ENCODE measurements at regions not wholly inside any gene's neighbourhood (a gene's known extent, or its start where the extent isn't known, plus 50 kb on each side); places are given as distances from the start of the nearest gene placed in this dataset.

- POLR2A ChIA-PET = no interaction called here
- Histone ChIP-seq H3K79me2 (ENCODE audit: control insufficient read depth, insufficient read depth, low read length) (no peaks in the 10 kb centered on the region), H3K27ac (ENCODE audit: low read length in 2 of 2) (no peak overlapping the region), H3K9me3 (ENCODE audit: control extremely low read depth in 1 of 3, control insufficient read depth in 2 of 3, insufficient read depth in 1 of 3, low read length in 2 of 3) (no peaks in the 10 kb centered on the region), H3K36me3 (replicated peaks in 1 of 2; ENCODE audit: control extremely low read depth in 1 of 2, control insufficient read depth in 1 of 2, extremely low read depth in 1 of 2, insufficient read depth in 2 of 2, low read length in 1 of 2) (no peaks in the 10 kb centered on the region), H2AFZ (ENCODE audit: insufficient read depth, low read depth, low read length, poor library complexity, severe bottlenecking) (no peak overlapping the region), H3K9ac (ENCODE audit: low read length) (no peak overlapping the region), H3K4me3 (ENCODE audit: control extremely low read depth in 1 of 5, extremely low read depth in 1 of 5, insufficient read depth in 1 of 5, low read depth in 2 of 5, low read length in 4 of 5) (no peak overlapping the region), H3K4me1 (ENCODE audit: control insufficient read depth in 2 of 2, insufficient read depth in 2 of 2, low read length in 2 of 2) (no peaks in the 10 kb centered on the region), H3K27me3 (replicated peaks in 1 of 4; ENCODE audit: control extremely low read depth in 1 of 4, control insufficient read depth in 3 of 4, insufficient read depth in 4 of 4, low read length in 3 of 4) (no peaks in the 10 kb centered on the region), H3K4me2 (replicated peaks; ENCODE audit: low read depth, low read length, poor library complexity, severe bottlenecking) (no peak overlapping the region), H4K20me1 (ENCODE audit: control insufficient read depth, insufficient read depth, low read length, poor library complexity, severe bottlenecking) (no peaks in the 10 kb centered on the region)
- ATAC-seq (ENCODE audit: low read depth) = no peak
- H3K4me1 Mint-ChIP-seq = no peaks in the 10 kb centered on the region
- H3K27ac Mint-ChIP-seq = no peak overlapping the region
- no peak overlapping the region for H3K4me3 Mint-ChIP-seq
- CTCF ChIA-PET = no interaction called here
- no peak for TF ChIP-seq CTCF (IDR thresholded peaks at IDR 0.05)
- TF ChIP-seq EZH2 (IDR thresholded peaks at IDR 0.05; ENCODE audit: borderline replicate concordance, insufficient read depth, low read depth, low read length, poor library complexity, severe bottlenecking) = no peak
- WGBS (ENCODE audit: insufficient coverage) = 99% methylated on average over 7 of the region's 13 CpGs
- DNase-seq = no peak
- no peaks in the 10 kb centered on the region for H3K27me3 Mint-ChIP-seq
- intact Hi-C loops (cut with micrococcal nuclease) = no loop called here
- no peaks in the 10 kb centered on the region for H3K9me3 Mint-ChIP-seq (ENCODE audit: insufficient read depth)
These were observed 610.2 kb downstream of the ZEB2 start for GRCh38 chr2:143909577-143910353.

GRCh38 chr2:143908843-143909242, 611.1 kb downstream of the ZEB2 start:
- Histone ChIP-seq H3K9me3 (ENCODE audit: control extremely low read depth in 1 of 3, control insufficient read depth in 2 of 3, insufficient read depth in 1 of 3, low read length in 2 of 3) (no peaks in the 10 kb centered on the region), H4K20me1 (ENCODE audit: control insufficient read depth, insufficient read depth, low read length, poor library complexity, severe bottlenecking) (no peaks in the 10 kb centered on the region), H3K27me3 (replicated peaks in 1 of 4; ENCODE audit: control extremely low read depth in 1 of 4, control insufficient read depth in 3 of 4, insufficient read depth in 4 of 4, low read length in 3 of 4) (no peaks in the 10 kb centered on the region), H3K27ac (ENCODE audit: low read length in 2 of 2) (no peak overlapping the region), H3K4me2 (replicated peaks; ENCODE audit: low read depth, low read length, poor library complexity, severe bottlenecking) (no peak overlapping the region), H3K36me3 (replicated peaks in 1 of 2; ENCODE audit: control extremely low read depth in 1 of 2, control insufficient read depth in 1 of 2, extremely low read depth in 1 of 2, insufficient read depth in 2 of 2, low read length in 1 of 2) (no peaks in the 10 kb centered on the region), H3K4me3 (ENCODE audit: control extremely low read depth in 1 of 5, extremely low read depth in 1 of 5, insufficient read depth in 1 of 5, low read depth in 2 of 5, low read length in 4 of 5) (no peak overlapping the region), H3K79me2 (ENCODE audit: control insufficient read depth, insufficient read depth, low read length) (no peaks in the 10 kb centered on the region), H3K9ac (ENCODE audit: low read length) (no peak overlapping the region), H3K4me1 (ENCODE audit: control insufficient read depth in 2 of 2, insufficient read depth in 2 of 2, low read length in 2 of 2) (no peaks in the 10 kb centered on the region), H2AFZ (ENCODE audit: insufficient read depth, low read depth, low read length, poor library complexity, severe bottlenecking) (no peak overlapping the region)
- Mint-ChIP-seq H3K4me3 (no peak overlapping the region), H3K27ac (no peak overlapping the region), H3K27me3 (no peaks in the 10 kb centered on the region), H3K4me1 (no peaks in the 10 kb centered on the region), H3K9me3 (ENCODE audit: insufficient read depth) (no peaks in the 10 kb centered on the region)
- ChIA-PET CTCF (no interaction called here), POLR2A (no interaction called here)
- 95% methylated on average over 4 of the region's 7 CpGs for WGBS (ENCODE audit: insufficient coverage)
- ATAC-seq (ENCODE audit: low read depth) (no peak), DNase-seq (no peak)
- intact Hi-C loops (cut with micrococcal nuclease) = no loop called here
- TF ChIP-seq EZH2 (IDR thresholded peaks at IDR 0.05; ENCODE audit: borderline replicate concordance, insufficient read depth, low read depth, low read length, poor library complexity, severe bottlenecking) (no peak), CTCF (IDR thresholded peaks at IDR 0.05) (no peak)
